Endothelial cell of umbilical vein (primary cell): ENCODE measurements at regions not wholly inside any gene's neighbourhood (a gene's known extent, or its start where the extent isn't known, plus 50 kb on each side); places are given as distances from the start of the nearest gene placed in this dataset.

Experiments used
- BruUV-seq: library from RNA; stranded (reverse); fragments of 400-500 nt; replicated peaks from 2 replicates; lab custom pipeline; 2021; lab: Mats Ljungman, UMichigan
- CTCF ChIA-PET: fragments of 300-600, 350-600 bp; sonication (Branson Sonifier 250); formaldehyde crosslinking; loops from one replicate; lab custom pipeline; 2021; ENCODE audit warnings: antibody characterized with exemption, inconsistent platforms; lab: Charles Lee
- POLR2A ChIA-PET: fragments of 300-600, 350-600 bp; sonication (Branson Sonifier 250); formaldehyde crosslinking; loops from one replicate; lab custom pipeline; 2021; ENCODE audit warnings: antibody characterized with exemption, inconsistent platforms; lab: Charles Lee
- DNase-seq: peaks from one replicate; pipeline ENCODE4 v3.0.0-alpha.2; 2011; ENCODE audit warnings: low read depth, low spot score
- FAIRE-seq: peaks from 2 replicates; lab custom pipeline; 2011; peaks lifted over from hg19 to GRCh38; lab: Jason Lieb, UNC
- H2AFZ ChIP-seq: 2 replicates; pipeline ENCODE4 v1.6.0; 2012; ENCODE audit warnings: low read depth, low read length, control low read depth, inconsistent platforms
- H3K27ac ChIP-seq: 2 replicates; pipeline ENCODE4 v1.5.1; 2011; ENCODE audit warnings: low read depth, mild to moderate bottlenecking, control low read depth, low read length, moderate library complexity; ENCODE audit not compliant: insufficient read depth
- H3K27me3 ChIP-seq, 2 experiments: 2 replicates each; pipeline versions ENCODE4 v1.6.0 to v1.6.1; 2011; ENCODE audit warnings: low read length in 2 of 2, mixed read lengths in 1 of 2; ENCODE audit not compliant: control insufficient read depth in 2 of 2, insufficient read depth in 2 of 2
- H3K36me3 ChIP-seq, 2 experiments: 2 replicates in 1 of 2; 3 replicates in 1 of 2; pipeline ENCODE4 v1.5.1; 2011; ENCODE audit warnings: low read length in 2 of 2, mild to moderate bottlenecking in 1 of 2, moderate library complexity in 1 of 2; ENCODE audit not compliant: control insufficient read depth in 2 of 2, insufficient read depth in 2 of 2; ENCODE audit errors: extremely low read depth in 1 of 2
- H3K4me1 ChIP-seq: 3 replicates; pipeline ENCODE4 v1.5.1; 2011; ENCODE audit warnings: mild to moderate bottlenecking, low read length; ENCODE audit not compliant: control insufficient read depth, insufficient read depth; ENCODE audit errors: extremely low read depth
- H3K4me2 ChIP-seq: 2 replicates; pipeline ENCODE4 v1.6.1; 2011; ENCODE audit warnings: low read length, control low read depth, mixed read lengths; ENCODE audit not compliant: insufficient read depth
- H3K4me3 ChIP-seq, 3 experiments: fragments of 200-600 bp in 1 of 3; sonication (generic), shearing (Covaris generic) in 1 of 3; replicated peaks in 1 of 3; 2 replicates each; pipeline ENCODE4 v1.5.1; 2011 to 2016; ENCODE audit warnings: control low read depth in 3 of 3, low read length in 3 of 3, mild to moderate bottlenecking in 2 of 3, inconsistent platforms in 1 of 3, low read depth in 1 of 3, moderate library complexity in 1 of 3; ENCODE audit not compliant: insufficient read depth in 1 of 3
- H3K79me2 ChIP-seq: 2 replicates; pipeline ENCODE4 v1.6.0; 2012; ENCODE audit warnings: low read length, inconsistent platforms; ENCODE audit not compliant: control insufficient read depth, insufficient read depth
- H3K9ac ChIP-seq: replicated peaks from 2 replicates; pipeline ENCODE3; 2011; ENCODE audit warnings: low read length, control low read depth; ENCODE audit not compliant: insufficient read depth; ENCODE audit errors: extremely low read depth
- H3K9me1 ChIP-seq: replicated peaks from 3 replicates; pipeline ENCODE4 v1.6.0; 2011; ENCODE audit warnings: mild to moderate bottlenecking, low read length; ENCODE audit not compliant: control insufficient read depth, insufficient read depth; ENCODE audit errors: extremely low read depth
- H3K9me3 ChIP-seq: replicated peaks from 2 replicates; pipeline ENCODE4 v1.5.1; 2012; ENCODE audit warnings: low read length, inconsistent platforms; ENCODE audit not compliant: control insufficient read depth, insufficient read depth
- H4K20me1 ChIP-seq: replicated peaks from 2 replicates; pipeline ENCODE3; 2011; ENCODE audit warnings: mild to moderate bottlenecking, low read length; ENCODE audit not compliant: control insufficient read depth, insufficient read depth; ENCODE audit errors: extremely low read depth
- EZH2 ChIP-seq: IDR thresholded peaks from 2 replicates; pipeline ENCODE4 v1.6.1; 2012; ENCODE audit warnings: borderline replicate concordance, low read depth, mild to moderate bottlenecking, moderate library complexity, low read length, inconsistent platforms; ENCODE audit not compliant: severe bottlenecking
- FOS ChIP-seq: IDR thresholded peaks from 2 replicates; pipeline ENCODE4 v1.6.1; 2011; ENCODE audit warnings: mild to moderate bottlenecking, low read length, moderate library complexity, borderline replicate concordance; ENCODE audit not compliant: insufficient read depth
- GATA2 ChIP-seq: IDR thresholded peaks from 2 replicates; pipeline ENCODE4 v1.7.0; 2011; ENCODE audit warnings: low read depth, mild to moderate bottlenecking, moderate library complexity, mixed read lengths, low read length; ENCODE audit not compliant: insufficient read length, insufficient read depth
- JUN ChIP-seq: IDR thresholded peaks from 2 replicates; pipeline ENCODE4 v1.6.1; 2011; ENCODE audit warnings: borderline replicate concordance, low read depth; ENCODE audit not compliant: insufficient read length, insufficient read depth
- MYC ChIP-seq: IDR thresholded peaks from one replicate; pipeline ENCODE4 v1.6.1; 2011; ENCODE audit warnings: mild to moderate bottlenecking, low read depth, low read length
- POLR2A ChIP-seq: IDR thresholded peaks from 2 replicates; pipeline ENCODE4 v1.6.1; 2012; ENCODE audit warnings: low read depth, mild to moderate bottlenecking, control low read depth, low read length
- POLR2AphosphoS5 ChIP-seq: IDR thresholded peaks from 2 replicates; pipeline ENCODE4 v1.6.1; 2012; ENCODE audit warnings: low read depth, mild to moderate bottlenecking, control low read depth, low read length, moderate library complexity; ENCODE audit not compliant: insufficient read depth
- dilution Hi-C: fragments of 300-500 bp; cut with MboI; formaldehyde crosslinking; loops from one replicate; pipeline ENCODE4 v1.15.0; 2019; ENCODE audit warnings: low sequenced_read_pairs; ENCODE audit not compliant: extremely low pct_ligation_motif_present
- intact Hi-C: fragments of 100-400 bp; cut with micrococcal nuclease; formaldehyde crosslinking; loops from one replicate; pipeline ENCODE4 v1.10.0; 2022
- TF ChIP-seq, protein P1 (sequence below), 2 donors: IDR thresholded peaks; 1 replicate in 1 of 2; 2 replicates in 1 of 2; pipeline ENCODE4 v1.5.1; 2011; ENCODE audit warnings: low read length in 2 of 2, mild to moderate bottlenecking in 2 of 2, moderate library complexity in 2 of 2, control low read depth in 1 of 2, inconsistent platforms in 1 of 2, low read depth in 1 of 2; ENCODE audit not compliant: insufficient read depth in 1 of 2; ENCODE audit errors: extremely low read depth in 1 of 2
- TF ChIP-seq, protein P2 (sequence below): IDR thresholded peaks from 2 replicates; pipeline ENCODE4 v1.6.1; 2011; ENCODE audit not compliant: insufficient read depth, insufficient read length

DNA sequence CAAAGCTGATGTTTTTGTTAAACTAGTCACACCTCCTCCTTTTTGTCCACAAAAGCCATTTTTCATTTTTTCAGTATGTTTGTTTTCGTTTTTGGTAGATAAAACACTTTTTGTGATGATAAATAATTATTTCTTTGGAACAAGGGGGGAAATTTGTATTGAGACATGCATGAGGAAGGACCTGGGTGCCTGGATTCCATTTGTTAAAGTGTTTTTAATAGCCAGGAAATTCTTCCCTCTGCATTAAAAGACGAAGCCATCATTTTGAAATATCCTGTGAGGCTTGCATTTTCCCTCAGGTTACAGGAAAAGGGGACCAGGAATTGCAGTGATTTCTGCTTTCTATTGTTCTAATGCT lies 52.1 kb upstream of the CTLA4 start:
- no peaks in the 10 kb centered on the region for H3K9me1 ChIP-seq
- dilution Hi-C loops, result no loop called here
- peaks cover 3 to 5% of the 10 kb centered on the region in 2 experiments for H3K27me3 ChIP-seq
- no peak for TF ChIP-seq FOS
- no peak for TF ChIP-seq EZH2
- TF ChIP-seq, protein P1, sequence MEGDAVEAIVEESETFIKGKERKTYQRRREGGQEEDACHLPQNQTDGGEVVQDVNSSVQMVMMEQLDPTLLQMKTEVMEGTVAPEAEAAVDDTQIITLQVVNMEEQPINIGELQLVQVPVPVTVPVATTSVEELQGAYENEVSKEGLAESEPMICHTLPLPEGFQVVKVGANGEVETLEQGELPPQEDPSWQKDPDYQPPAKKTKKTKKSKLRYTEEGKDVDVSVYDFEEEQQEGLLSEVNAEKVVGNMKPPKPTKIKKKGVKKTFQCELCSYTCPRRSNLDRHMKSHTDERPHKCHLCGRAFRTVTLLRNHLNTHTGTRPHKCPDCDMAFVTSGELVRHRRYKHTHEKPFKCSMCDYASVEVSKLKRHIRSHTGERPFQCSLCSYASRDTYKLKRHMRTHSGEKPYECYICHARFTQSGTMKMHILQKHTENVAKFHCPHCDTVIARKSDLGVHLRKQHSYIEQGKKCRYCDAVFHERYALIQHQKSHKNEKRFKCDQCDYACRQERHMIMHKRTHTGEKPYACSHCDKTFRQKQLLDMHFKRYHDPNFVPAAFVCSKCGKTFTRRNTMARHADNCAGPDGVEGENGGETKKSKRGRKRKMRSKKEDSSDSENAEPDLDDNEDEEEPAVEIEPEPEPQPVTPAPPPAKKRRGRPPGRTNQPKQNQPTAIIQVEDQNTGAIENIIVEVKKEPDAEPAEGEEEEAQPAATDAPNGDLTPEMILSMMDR (IDR thresholded peaks at IDR 0.05; ENCODE audit: extremely low read depth in 1 of 2, insufficient read depth in 1 of 2, low read depth in 1 of 2, low read length in 2 of 2), result no peak
- no peak for TF ChIP-seq JUN
- TF ChIP-seq, protein P2, sequence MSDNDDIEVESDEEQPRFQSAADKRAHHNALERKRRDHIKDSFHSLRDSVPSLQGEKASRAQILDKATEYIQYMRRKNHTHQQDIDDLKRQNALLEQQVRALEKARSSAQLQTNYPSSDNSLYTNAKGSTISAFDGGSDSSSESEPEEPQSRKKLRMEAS, result no peak
- TF ChIP-seq POLR2A, result no peak
- no peak for TF ChIP-seq MYC
- no peak for TF ChIP-seq POLR2AphosphoS5
- TF ChIP-seq GATA2, result no peak
- H3K27ac ChIP-seq, result no peak overlapping the region
- no peaks in the 10 kb centered on the region for H3K79me2 ChIP-seq
- ChIA-PET CTCF (interaction anchor here (0.6 to 3.9 kb wide), 86 partner anchors 9 to 1244 kb away, joined by 3 to 47 read pairs (median 4); partner anchors contain the start of genes CYP20A1 and RAPH1), POLR2A (interaction anchor here (1.0 kb wide), 1 partner anchor 133 kb away, joined by 5 read pairs; no protein-coding TSS in a partner anchor)
- H3K4me1 ChIP-seq, result peaks cover 32% of the 10 kb centered on the region
- peak overlapping the region; percentile 32 for H3K4me2 ChIP-seq
- BruUV-seq, result no TSS peak
- no peak overlapping the region for H3K4me3 ChIP-seq
- H3K36me3 ChIP-seq, result no peaks in the 10 kb centered on the region
- H3K9me3 ChIP-seq, result no peaks in the 10 kb centered on the region
- peak overlapping the region; percentile 83 for H2AFZ ChIP-seq
- H3K9ac ChIP-seq, result peak overlapping the region; percentile 27
- DNase-seq (no peak), FAIRE-seq (no peak)
- H4K20me1 ChIP-seq, result no peaks in the 10 kb centered on the region
- intact Hi-C loops, result loop anchor here (1.0 to 10.0 kb wide), 12 partner anchors 33 to 1243 kb away; partner anchors contain the start of genes ICA1L and RAPH1
